IMR-90 (cell line): ENCODE measurements at regions not wholly inside any gene's neighbourhood (a gene's known extent, or its start where the extent isn't known, plus 50 kb on each side); places are given as distances from the start of the nearest gene placed in this dataset.

ENCODE experiments used
- BHLHE40 ChIP-seq: fragments of 150-350 bp; IDR thresholded peaks from 2 replicates; pipeline ENCODE4 v1.6.1; 2016; ENCODE audit warnings: mild to moderate bottlenecking, low read depth, low read length
- CEBPB ChIP-seq: IDR thresholded peaks from 2 replicates; pipeline ENCODE4 v1.6.1; 2012; ENCODE audit warnings: low read depth, low read length, improper control_type of control experiment
- MAFK ChIP-seq: IDR thresholded peaks from 2 replicates; pipeline ENCODE4 v1.6.1; 2012; ENCODE audit warnings: low read depth, low read length, improper control_type of control experiment
- MXI1 ChIP-seq: IDR thresholded peaks from 2 replicates; pipeline ENCODE4 v1.6.1; 2012; ENCODE audit warnings: low read depth, mild to moderate bottlenecking, low read length, moderate library complexity, borderline replicate concordance
- POLR2A ChIP-seq: IDR thresholded peaks from 2 replicates; pipeline ENCODE4 v1.6.1; 2012; ENCODE audit warnings: mild to moderate bottlenecking, low read depth, low read length
- TF ChIP-seq, protein P1 (sequence below): conservative IDR thresholded peaks from 2 replicates; pipeline ENCODE4 v1.5.1; 2012; ENCODE audit warnings: mild to moderate bottlenecking, low read depth, low read length, improper control_type of control experiment
- TF ChIP-seq, protein P2 (sequence below): fragments of 150-350 bp; IDR thresholded peaks from 2 replicates; pipeline ENCODE4 v1.6.1; 2017; ENCODE audit warnings: mild to moderate bottlenecking, antibody characterized with exemption, low read length, low read depth

- TF ChIP-seq, protein P1, sequence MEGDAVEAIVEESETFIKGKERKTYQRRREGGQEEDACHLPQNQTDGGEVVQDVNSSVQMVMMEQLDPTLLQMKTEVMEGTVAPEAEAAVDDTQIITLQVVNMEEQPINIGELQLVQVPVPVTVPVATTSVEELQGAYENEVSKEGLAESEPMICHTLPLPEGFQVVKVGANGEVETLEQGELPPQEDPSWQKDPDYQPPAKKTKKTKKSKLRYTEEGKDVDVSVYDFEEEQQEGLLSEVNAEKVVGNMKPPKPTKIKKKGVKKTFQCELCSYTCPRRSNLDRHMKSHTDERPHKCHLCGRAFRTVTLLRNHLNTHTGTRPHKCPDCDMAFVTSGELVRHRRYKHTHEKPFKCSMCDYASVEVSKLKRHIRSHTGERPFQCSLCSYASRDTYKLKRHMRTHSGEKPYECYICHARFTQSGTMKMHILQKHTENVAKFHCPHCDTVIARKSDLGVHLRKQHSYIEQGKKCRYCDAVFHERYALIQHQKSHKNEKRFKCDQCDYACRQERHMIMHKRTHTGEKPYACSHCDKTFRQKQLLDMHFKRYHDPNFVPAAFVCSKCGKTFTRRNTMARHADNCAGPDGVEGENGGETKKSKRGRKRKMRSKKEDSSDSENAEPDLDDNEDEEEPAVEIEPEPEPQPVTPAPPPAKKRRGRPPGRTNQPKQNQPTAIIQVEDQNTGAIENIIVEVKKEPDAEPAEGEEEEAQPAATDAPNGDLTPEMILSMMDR, result no peak
- TF ChIP-seq MXI1 (no peak), POLR2A (no peak), MAFK (no peak), BHLHE40 (no peak), CEBPB (no peak)
- TF ChIP-seq, protein P2, sequence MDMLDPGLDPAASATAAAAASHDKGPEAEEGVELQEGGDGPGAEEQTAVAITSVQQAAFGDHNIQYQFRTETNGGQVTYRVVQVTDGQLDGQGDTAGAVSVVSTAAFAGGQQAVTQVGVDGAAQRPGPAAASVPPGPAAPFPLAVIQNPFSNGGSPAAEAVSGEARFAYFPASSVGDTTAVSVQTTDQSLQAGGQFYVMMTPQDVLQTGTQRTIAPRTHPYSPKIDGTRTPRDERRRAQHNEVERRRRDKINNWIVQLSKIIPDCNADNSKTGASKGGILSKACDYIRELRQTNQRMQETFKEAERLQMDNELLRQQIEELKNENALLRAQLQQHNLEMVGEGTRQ, result no peak
These were observed 1219.2 kb downstream of the ZPLD1 start for GRCh38 chr3:103653996-103654395.
